ENCODE measurements at regions not wholly inside any gene's neighbourhood (a gene's known extent, or its start where the extent isn't known, plus 50 kb on each side); places are given as distances from the start of the nearest gene placed in this dataset.

GRCh38 chr5:61678966-61679365 is 346.9 kb downstream of the ZSWIM6 start:
- TF ChIP-seq SUZ12 (IDR thresholded peaks at IDR 0.05): no peak
- TF ChIP-seq PKNOX1 (IDR thresholded peaks at IDR 0.05): no peak
- no peak for TF ChIP-seq ZNF384 (IDR thresholded peaks at IDR 0.05)
